Loucy (cell line): ENCODE measurements at regions not wholly inside any gene's neighbourhood (a gene's known extent, or its start where the extent isn't known, plus 50 kb on each side); places are given as distances from the start of the nearest gene placed in this dataset.

Experiments
- H2AFZ ChIP-seq: fragments of 200-600 bp; sonication (generic); 2 replicates; pipeline ENCODE4 v1.6.0; 2016; ENCODE audit warnings: antibody characterized with exemption, mild to moderate bottlenecking, low read length, moderate library complexity
- H3F3A ChIP-seq: fragments of 200-600 bp; 2 replicates; pipeline ENCODE4 v1.6.0; 2016; ENCODE audit warnings: antibody characterized with exemption, low read depth, mild to moderate bottlenecking
- H3K27me3 ChIP-seq: fragments of 200-600 bp; sonication (generic); 2 replicates; pipeline ENCODE4 v1.6.1; 2014; ENCODE audit warnings: low read length, mild to moderate bottlenecking; ENCODE audit not compliant: insufficient read depth, poor library complexity, severe bottlenecking
- H3K36me3 ChIP-seq: fragments of 200-600 bp; sonication (generic); 2 replicates; pipeline ENCODE4 v1.6.1; 2016; ENCODE audit warnings: low read length; ENCODE audit not compliant: insufficient read depth
- H3K4me1 ChIP-seq: fragments of 200-600 bp; sonication (generic); 2 replicates; pipeline ENCODE4 v1.5.1; 2014; ENCODE audit warnings: low read length, mild to moderate bottlenecking; ENCODE audit not compliant: insufficient read depth, poor library complexity, severe bottlenecking
- H3K4me2 ChIP-seq: fragments of 200-600 bp; sonication (generic); 2 replicates; pipeline ENCODE4 v1.6.0; 2014; ENCODE audit warnings: antibody characterized with exemption, low read length, low read depth, mild to moderate bottlenecking; ENCODE audit not compliant: poor library complexity, severe bottlenecking
- H3K4me3 ChIP-seq: fragments of 200-600 bp; sonication (generic); 2 replicates; pipeline ENCODE4 v1.5.1; 2014; ENCODE audit warnings: low read length, mild to moderate bottlenecking, mixed read lengths; ENCODE audit not compliant: poor library complexity, severe bottlenecking
- H3K79me2 ChIP-seq: fragments of 200-600 bp; sonication (generic); 2 replicates; pipeline ENCODE4 v1.6.1; 2014; ENCODE audit warnings: low read length; ENCODE audit not compliant: insufficient read depth
- H3K9ac ChIP-seq: fragments of 200-600 bp; sonication (generic); 2 replicates; pipeline ENCODE4 v1.6.0; 2014; ENCODE audit warnings: mild to moderate bottlenecking, low read depth, low read length, moderate library complexity; ENCODE audit not compliant: poor library complexity, severe bottlenecking
- H3K9me2 ChIP-seq: fragments of 200-600 bp; sonication (generic); replicated peaks from 2 replicates; pipeline ENCODE4 v1.6.1; 2016; ENCODE audit warnings: low read depth, low read length, mixed read lengths
- H3K9me3 ChIP-seq: fragments of 200-600 bp; sonication (generic); 2 replicates; pipeline ENCODE4 v1.6.1; 2014; ENCODE audit warnings: mild to moderate bottlenecking, antibody characterized with exemption, low read length, low read depth; ENCODE audit not compliant: insufficient read depth
- H4K20me1 ChIP-seq: fragments of 200-600 bp; sonication (generic); 2 replicates; pipeline ENCODE4 v1.6.0; 2014; ENCODE audit warnings: antibody characterized with exemption, low read length, mild to moderate bottlenecking; ENCODE audit not compliant: insufficient read depth, poor library complexity, severe bottlenecking
- CTCF ChIP-seq: fragments of 200-600 bp; sonication (generic); conservative IDR thresholded peaks from 2 replicates; pipeline ENCODE4 v1.5.1; 2014; ENCODE audit warnings: mild to moderate bottlenecking, antibody characterized with exemption, low read length
- EZH2phosphoT487 ChIP-seq: fragments of 200-600 bp; IDR thresholded peaks from 2 replicates; pipeline ENCODE4 v1.6.1; 2018; ENCODE audit warnings: antibody characterized with exemption, mild to moderate bottlenecking, moderate library complexity, borderline replicate concordance

DNA sequence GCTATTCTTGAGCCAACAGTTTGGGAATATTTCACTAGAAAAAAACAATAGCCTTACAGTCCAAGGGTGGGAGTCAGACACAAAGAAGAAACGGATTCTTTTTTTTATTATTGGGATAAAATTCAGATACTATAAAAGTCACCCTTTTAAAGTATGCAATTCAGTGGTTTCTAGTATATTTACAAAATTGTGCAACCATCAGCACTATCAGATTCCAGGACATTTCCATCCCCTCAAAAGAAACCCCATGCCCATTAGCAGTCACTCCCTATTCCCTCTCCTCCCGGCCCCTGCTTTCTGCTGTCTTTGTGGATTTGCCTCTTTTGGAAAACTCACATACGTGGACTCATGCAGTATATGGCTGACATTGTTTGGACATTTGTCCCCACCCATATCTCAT is 134.4 kb downstream of the C16orf95 start:
- Histone ChIP-seq H3K9me2 (no peaks in the 10 kb centered on the region), H3K4me2 (no peak overlapping the region), H3K79me2 (no peaks in the 10 kb centered on the region)

DNA sequence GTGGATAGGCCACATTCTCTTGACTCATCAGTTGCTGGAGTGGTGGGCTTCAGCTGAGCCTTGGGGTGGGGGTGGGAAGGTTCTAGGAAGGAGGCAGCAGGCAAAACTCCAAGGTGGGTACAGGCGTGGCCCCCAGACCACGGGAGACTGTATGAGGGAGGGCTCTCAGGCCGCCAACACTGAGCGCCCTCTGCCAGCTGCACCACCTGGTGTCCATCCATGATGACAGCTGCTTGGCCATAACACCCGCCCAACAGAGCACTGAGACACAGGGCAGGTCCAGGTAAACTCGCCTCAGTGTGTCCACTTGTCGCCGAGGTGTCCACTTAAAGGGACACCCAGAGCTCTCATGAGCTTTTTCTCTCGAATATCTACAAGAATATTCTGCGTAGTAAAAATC is 133.5 kb downstream of the C16orf95 start:
- TF ChIP-seq CTCF: peak; percentile 20; the same call in 1 of the 2 replicates
- TF ChIP-seq EZH2phosphoT487: no peak
- H3K9me2 ChIP-seq: no peaks in the 10 kb centered on the region
- no peak overlapping the region for H3K4me2 ChIP-seq
- H3K4me3 ChIP-seq: no peak overlapping the region
- H3F3A ChIP-seq: no peaks in the 10 kb centered on the region
- H2AFZ ChIP-seq: no peak overlapping the region
- no peaks in the 10 kb centered on the region for H3K79me2 ChIP-seq
- H3K27me3 ChIP-seq: no peaks in the 10 kb centered on the region
- H3K4me1 ChIP-seq: no peaks in the 10 kb centered on the region
- H3K9ac ChIP-seq: no peak overlapping the region
- no peaks in the 10 kb centered on the region for H3K9me3 ChIP-seq
- H3K36me3 ChIP-seq: no peaks in the 10 kb centered on the region
- H4K20me1 ChIP-seq: no peaks in the 10 kb centered on the region

More for the DNA sequence above, 134.4 kb downstream of the C16orf95 start:
- Histone ChIP-seq H3K9ac (no peak overlapping the region), H3K36me3 (no peaks in the 10 kb centered on the region), H2AFZ (no peak overlapping the region), H3K4me3 (no peak overlapping the region), H3K4me1 (no peaks in the 10 kb centered on the region), H4K20me1 (no peaks in the 10 kb centered on the region), H3K9me3 (no peaks in the 10 kb centered on the region), H3F3A (no peaks in the 10 kb centered on the region), H3K27me3 (no peaks in the 10 kb centered on the region)
- no peak for TF ChIP-seq EZH2phosphoT487
- no peak for TF ChIP-seq CTCF

- Histone ChIP-seq H2AFZ (no peak overlapping the region), H4K20me1 (no peaks in the 10 kb centered on the region), H3K27me3 (no peaks in the 10 kb centered on the region), H3K9me2 (no peaks in the 10 kb centered on the region), H3K4me3 (no peak overlapping the region), H3F3A (no peaks in the 10 kb centered on the region), H3K9ac (no peak overlapping the region), H3K9me3 (no peaks in the 10 kb centered on the region), H3K4me2 (no peak overlapping the region), H3K4me1 (no peaks in the 10 kb centered on the region), H3K79me2 (no peaks in the 10 kb centered on the region), H3K36me3 (no peaks in the 10 kb centered on the region)
- TF ChIP-seq CTCF (peak; percentile 30; the same call in 1 of the 2 replicates), EZH2phosphoT487 (no peak)
Measured at GRCh38 chr16:87185308-87185707, 131.9 kb downstream of the C16orf95 start.
